Nephron (organoid): ENCODE measurements at regions not wholly inside any gene's neighbourhood (a gene's known extent, or its start where the extent isn't known, plus 50 kb on each side); places are given as distances from the start of the nearest gene placed in this dataset.
A peak's percentile ranks its signal among the peaks of the same experiment; 100 is the strongest.
"Not testable (repeated sequence)": the region's sequence is repeated elsewhere in the genome, so short reads cannot be mapped to it uniquely, and the experiment has no call there.

Source experiments
- H3K27ac Mint-ChIP-seq, 3 experiments: 2 replicates each; pipeline ENCODE4 v1.8.0; 2020; ENCODE audit warnings: mixed read lengths in 3 of 3, mild to moderate bottlenecking in 2 of 3, moderate library complexity in 1 of 3
- H3K27me3 Mint-ChIP-seq: 2 replicates; pipeline ENCODE4 v1.8.0; 2021; ENCODE audit warnings: low read depth, mild to moderate bottlenecking, moderate library complexity, mixed read lengths
- H3K36me3 Mint-ChIP-seq: 2 replicates; pipeline ENCODE4 v1.8.0; 2020; ENCODE audit warnings: low read depth, mixed read lengths
- H3K4me1 Mint-ChIP-seq: 2 replicates; pipeline ENCODE4 v1.8.0; 2020; ENCODE audit warnings: mixed read lengths
- H3K4me3 Mint-ChIP-seq, 3 experiments: 2 replicates each; pipeline ENCODE4 v1.8.0; 2020; ENCODE audit warnings: mild to moderate bottlenecking in 3 of 3, mixed read lengths in 3 of 3, moderate library complexity in 2 of 3
- H3K9me3 Mint-ChIP-seq: 2 replicates; pipeline ENCODE4 v1.8.0; 2020; ENCODE audit warnings: mixed read lengths
- CTCF ChIP-seq, 3 experiments: fragments of 200-600 bp; sonication (generic); IDR thresholded peaks; one replicate each; pipeline ENCODE4 v1.5.0; 2021; ENCODE audit warnings: antibody characterized with exemption in 3 of 3; ENCODE audit not compliant: unreplicated experiment in 3 of 3

DNA sequence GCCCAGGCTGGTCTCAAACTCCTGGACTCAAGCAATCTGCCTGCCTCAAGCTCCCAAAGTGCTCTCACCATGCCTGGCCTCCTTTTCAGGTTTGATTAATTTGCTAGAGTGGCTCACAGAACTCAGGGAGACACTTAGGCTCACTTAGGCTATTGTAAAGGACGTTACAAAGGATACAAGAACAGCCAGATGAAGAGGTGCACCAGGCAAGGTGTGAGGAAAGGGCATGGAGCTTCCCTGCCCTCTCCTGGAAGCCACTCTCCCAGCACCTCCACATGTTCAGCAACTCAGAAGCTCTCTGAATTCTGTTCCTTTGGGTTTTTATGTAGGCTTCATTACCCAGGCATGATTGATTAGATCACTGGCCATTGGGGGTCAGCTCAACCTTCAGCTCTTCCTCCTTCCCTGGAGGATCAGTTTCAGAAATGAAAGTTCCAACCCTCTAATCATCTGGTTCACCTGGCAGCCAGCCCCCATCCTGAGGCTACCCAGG, 78.7 kb upstream of the RGPD5 start:
- Mint-ChIP-seq H3K27me3 (peaks cover 7% of the 10 kb centered on the region), H3K4me1 (peaks cover 7% of the 10 kb centered on the region), H3K27ac (no peak overlapping the region), H3K36me3 (no peaks in the 10 kb centered on the region), H3K9me3 (peaks cover 7% of the 10 kb centered on the region), H3K4me3 (no peak overlapping the region)
- peak in 2 of 3 experiments; percentile 12 to 19 for TF ChIP-seq CTCF (IDR thresholded peaks at IDR 0.05; ENCODE audit: unreplicated experiment in 3 of 3)

GRCh38 chr2:109716596-109716995, 77.5 kb upstream of the RGPD5 start:
- H3K9me3 Mint-ChIP-seq, H3K36me3 Mint-ChIP-seq, H3K27ac Mint-ChIP-seq, H3K4me3 Mint-ChIP-seq, H3K27me3 Mint-ChIP-seq: not testable (repeated sequence)
- peaks cover 16% of the 10 kb centered on the region for H3K4me1 Mint-ChIP-seq

DNA sequence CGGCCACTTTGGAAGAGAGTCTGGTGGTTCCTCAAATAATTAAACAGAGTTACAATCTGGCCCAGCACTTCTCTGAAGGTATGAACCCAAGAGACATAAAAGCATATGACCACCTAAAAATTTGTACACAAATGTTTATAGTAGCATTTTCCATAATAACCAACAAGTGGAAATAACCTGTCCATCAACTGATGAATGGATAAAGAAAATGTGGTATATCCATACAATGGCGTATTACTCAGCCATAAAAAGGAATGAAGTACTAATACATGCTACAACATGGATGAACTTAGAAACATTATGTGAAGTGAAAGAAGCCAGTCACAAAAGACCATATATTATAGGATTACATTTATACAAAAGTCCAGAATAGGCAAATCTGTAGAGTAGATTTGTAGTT, 76.0 kb upstream of the RGPD5 start:
- Mint-ChIP-seq H3K4me1 (peaks cover 27% of the 10 kb centered on the region), H3K27me3 (peaks cover 5% of the 10 kb centered on the region), H3K9me3 (peaks cover 7% of the 10 kb centered on the region), H3K4me3 (no peak overlapping the region), H3K36me3 (no peaks in the 10 kb centered on the region), H3K27ac (no peak overlapping the region)
- no peak for TF ChIP-seq CTCF (IDR thresholded peaks at IDR 0.05; ENCODE audit: unreplicated experiment in 3 of 3)

- no peak for TF ChIP-seq CTCF (IDR thresholded peaks at IDR 0.05; ENCODE audit: unreplicated experiment in 3 of 3)
- Mint-ChIP-seq H3K27ac (no peak overlapping the region), H3K4me1 (peaks cover 27% of the 10 kb centered on the region), H3K9me3 (peaks cover 7% of the 10 kb centered on the region), H3K27me3 (peaks cover 6% of the 10 kb centered on the region), H3K4me3 (no peak overlapping the region), H3K36me3 (no peaks in the 10 kb centered on the region)
These were observed 74.2 kb upstream of the RGPD5 start for GRCh38 chr2:109719871-109720270.

- no peak for TF ChIP-seq CTCF (IDR thresholded peaks at IDR 0.05; ENCODE audit: unreplicated experiment in 3 of 3)
- H3K27me3 Mint-ChIP-seq, result peaks cover 12% of the 10 kb centered on the region
- no peaks in the 10 kb centered on the region for H3K36me3 Mint-ChIP-seq
- no peak overlapping the region for H3K4me3 Mint-ChIP-seq
- peak overlapping the region in 2 of 3 experiments; percentile 35 to 49 for H3K27ac Mint-ChIP-seq
- peaks cover 27% of the 10 kb centered on the region for H3K4me1 Mint-ChIP-seq
- peaks cover 7% of the 10 kb centered on the region for H3K9me3 Mint-ChIP-seq
These were observed 73.6 kb upstream of the RGPD5 start for GRCh38 chr2:109720380-109721106.

GRCh38 chr2:109721135-109721534, 73.0 kb upstream of the RGPD5 start:
- H3K27ac Mint-ChIP-seq, result peak overlapping the region; percentile 34 to 49 (median 35)
- peaks cover 29% of the 10 kb centered on the region for H3K4me1 Mint-ChIP-seq
- H3K36me3 Mint-ChIP-seq, result no peaks in the 10 kb centered on the region
- no peak for TF ChIP-seq CTCF (IDR thresholded peaks at IDR 0.05; ENCODE audit: unreplicated experiment in 3 of 3)
- peaks cover 7% of the 10 kb centered on the region for H3K9me3 Mint-ChIP-seq
- H3K27me3 Mint-ChIP-seq, result peaks cover 12% of the 10 kb centered on the region
- H3K4me3 Mint-ChIP-seq, result no peak overlapping the region
